Spleen (tissue), 11 donors: ENCODE measurements at regions not wholly inside any gene's neighbourhood (a gene's known extent, or its start where the extent isn't known, plus 50 kb on each side); places are given as distances from the start of the nearest gene placed in this dataset.

ENCODE experiments used
- DNase-seq: peaks from one replicate; pipeline ENCODE4 v3.0.0-alpha.2; 2020
- H3K27ac ChIP-seq, 8 donors: fragments of 200-600 bp; sonication (generic) in 7 of 8; 1 replicate in 4 of 8; 2 replicates in 4 of 8; pipeline versions ENCODE4 v1.5.0 to v1.8.0; 2016 to 2021; ENCODE audit warnings: inconsistent platforms in 4 of 8, mild to moderate bottlenecking in 4 of 8, moderate library complexity in 1 of 8
- H3K27me3 ChIP-seq, 7 donors: fragments of 200-600 bp; sonication (generic) in 6 of 7; replicated peaks in 1 of 7; 1 replicate in 4 of 7; 2 replicates in 3 of 7; pipeline versions ENCODE4 v1.5.0 to v1.8.0; 2016 to 2021; ENCODE audit warnings: inconsistent platforms in 3 of 7, mild to moderate bottlenecking in 1 of 7
- H3K36me3 ChIP-seq, 6 donors: fragments of 200-600 bp; sonication (generic) in 5 of 6; 1 replicate in 4 of 6; 2 replicates in 2 of 6; pipeline versions ENCODE4 v1.5.0 to v1.8.0; 2016 to 2021; ENCODE audit warnings: inconsistent platforms in 2 of 6
- H3K4me1 ChIP-seq, 6 donors: fragments of 200-600 bp; sonication (generic) in 5 of 6; 1 replicate in 3 of 6; 2 replicates in 3 of 6; pipeline versions ENCODE4 v1.5.0 to v1.8.0; 2016 to 2021; ENCODE audit warnings: inconsistent platforms in 3 of 6
- H3K4me3 ChIP-seq, 8 donors: fragments of 200-600 bp; sonication (generic) in 7 of 8; 1 replicate in 4 of 8; 2 replicates in 4 of 8; pipeline versions ENCODE4 v1.5.0 to v1.8.0; 2016 to 2021; ENCODE audit warnings: inconsistent platforms in 4 of 8, mild to moderate bottlenecking in 4 of 8, moderate library complexity in 2 of 8
- H3K9me3 ChIP-seq, 8 donors: fragments of 200-600 bp; sonication (generic) in 7 of 8; 1 replicate in 4 of 8; 2 replicates in 4 of 8; pipeline versions ENCODE4 v1.5.0 to v1.8.0; 2016 to 2021; ENCODE audit warnings: inconsistent platforms in 4 of 8
- POLR2A ChIP-seq, 3 donors: fragments of 450-650 bp; IDR thresholded peaks; one replicate each; pipeline ENCODE4 v1.5.1; 2017; ENCODE audit warnings: antibody characterized with exemption in 3 of 3, mild to moderate bottlenecking in 1 of 3
- POLR2AphosphoS5 ChIP-seq, 3 donors: sonication (generic); formaldehyde crosslinking; IDR thresholded peaks; one replicate each; pipeline ENCODE4 v1.5.1; 2017; ENCODE audit warnings: antibody characterized with exemption in 3 of 3
- WGBS, 5 donors: extraction: QIAGEN DNeasy Blood & Tissue Kit in 3 of 5; methylation state at CpG; one replicate each; pipeline versions ENCODE4 v1.1.5 to v1.1.7; 2013 to 2018; 5-methylcytosine and 5-hydroxymethylcytosine counted together
- intact Hi-C: fragments of 100-400 bp; cut with DNase I; formaldehyde crosslinking; loops from one replicate; pipeline ENCODE4 v1.15.0; 2023; ENCODE audit warnings: low total_unique reads
- TF ChIP-seq, protein P1 (sequence below), 11 experiments: fragments of 200-600 bp in 7 of 11; fragments of 450-650 bp in 4 of 11; sonication (generic) in 4 of 11; IDR thresholded peaks in 8 of 11; conservative IDR thresholded peaks in 3 of 11; 1 replicate in 7 of 11; 2 replicates in 4 of 11; pipeline versions ENCODE4 v1.4.0 to v1.8.0; 2016 to 2021; ENCODE audit warnings: antibody characterized with exemption in 11 of 11, inconsistent platforms in 4 of 11, mild to moderate bottlenecking in 1 of 11
- donor health status: healthy with polysubstance abuse.
- donor health status: DM: no; HTN: no; CAD: no; lungs with moderate emphysema.
- donor health status: DM: no; HTN: no; CAD: no.
- donor health status: Bipolar disorder and iron deficiency.
- donor health status: healthy.
- donor health status: DM: no; HTN: no; CAD: no.
- donor health status: DM: yes; HTN: yes; CAD: no.

GRCh38 chr9:78548670-78549069 lies 251.7 kb downstream of the PSAT1 start:
- Histone ChIP-seq H3K4me3 (no peak overlapping the region), H3K9me3 (no peaks in the 10 kb centered on the region), H3K36me3 (no peaks in the 10 kb centered on the region), H3K27ac (no peak overlapping the region), H3K27me3 (no peaks in the 10 kb centered on the region), H3K4me1 (no peaks in the 10 kb centered on the region)
- DNase-seq: no peak
- 51 to 66% (median 59%) methylated on average over 3 of the region's 3 CpGs for WGBS, 5 donors
- intact Hi-C loops: no loop called here
- TF ChIP-seq, protein P1, sequence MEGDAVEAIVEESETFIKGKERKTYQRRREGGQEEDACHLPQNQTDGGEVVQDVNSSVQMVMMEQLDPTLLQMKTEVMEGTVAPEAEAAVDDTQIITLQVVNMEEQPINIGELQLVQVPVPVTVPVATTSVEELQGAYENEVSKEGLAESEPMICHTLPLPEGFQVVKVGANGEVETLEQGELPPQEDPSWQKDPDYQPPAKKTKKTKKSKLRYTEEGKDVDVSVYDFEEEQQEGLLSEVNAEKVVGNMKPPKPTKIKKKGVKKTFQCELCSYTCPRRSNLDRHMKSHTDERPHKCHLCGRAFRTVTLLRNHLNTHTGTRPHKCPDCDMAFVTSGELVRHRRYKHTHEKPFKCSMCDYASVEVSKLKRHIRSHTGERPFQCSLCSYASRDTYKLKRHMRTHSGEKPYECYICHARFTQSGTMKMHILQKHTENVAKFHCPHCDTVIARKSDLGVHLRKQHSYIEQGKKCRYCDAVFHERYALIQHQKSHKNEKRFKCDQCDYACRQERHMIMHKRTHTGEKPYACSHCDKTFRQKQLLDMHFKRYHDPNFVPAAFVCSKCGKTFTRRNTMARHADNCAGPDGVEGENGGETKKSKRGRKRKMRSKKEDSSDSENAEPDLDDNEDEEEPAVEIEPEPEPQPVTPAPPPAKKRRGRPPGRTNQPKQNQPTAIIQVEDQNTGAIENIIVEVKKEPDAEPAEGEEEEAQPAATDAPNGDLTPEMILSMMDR (IDR thresholded peaks at IDR 0.05 in 8 of 11, conservative IDR thresholded peaks at IDR 0.05 in 3 of 11): no peak

DNA sequence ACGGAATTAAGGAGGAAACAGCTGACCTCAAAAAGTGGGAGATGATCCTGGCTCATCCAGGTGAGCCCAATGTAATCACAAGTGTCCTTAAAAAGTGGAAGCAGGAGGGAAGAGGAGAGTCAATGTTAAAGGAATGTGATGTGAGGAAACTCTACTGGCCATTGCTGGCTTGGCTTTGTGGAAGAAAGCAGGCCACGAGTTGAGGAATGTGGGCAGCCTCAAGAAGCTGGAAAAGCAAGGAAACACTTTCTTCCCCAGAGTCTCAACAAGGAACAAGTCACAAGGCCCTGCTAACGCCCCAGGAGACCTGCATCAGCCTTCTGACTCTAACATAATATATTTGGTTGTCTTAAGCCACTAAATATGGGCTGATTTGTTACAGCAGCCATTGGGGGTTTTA lies 252.8 kb downstream of the PSAT1 start:
- H3K36me3 ChIP-seq: no peaks in the 10 kb centered on the region
- intact Hi-C loops: no loop called here
- no peaks in the 10 kb centered on the region for H3K9me3 ChIP-seq
- H3K4me3 ChIP-seq: no peak overlapping the region
- no peaks in the 10 kb centered on the region for H3K27me3 ChIP-seq
- DNase-seq: no peak
- 54 to 72% (median 63%) methylated on average over 3 of the region's 3 CpGs for WGBS, 5 donors
- H3K4me1 ChIP-seq: no peaks in the 10 kb centered on the region
- TF ChIP-seq POLR2AphosphoS5 (IDR thresholded peaks at IDR 0.05) (no peak), POLR2A (IDR thresholded peaks at IDR 0.05) (no peak)
- TF ChIP-seq, protein P1 (IDR thresholded peaks at IDR 0.05 in 8 of 11, conservative IDR thresholded peaks at IDR 0.05 in 3 of 11): no peak
- no peak overlapping the region for H3K27ac ChIP-seq

DNA sequence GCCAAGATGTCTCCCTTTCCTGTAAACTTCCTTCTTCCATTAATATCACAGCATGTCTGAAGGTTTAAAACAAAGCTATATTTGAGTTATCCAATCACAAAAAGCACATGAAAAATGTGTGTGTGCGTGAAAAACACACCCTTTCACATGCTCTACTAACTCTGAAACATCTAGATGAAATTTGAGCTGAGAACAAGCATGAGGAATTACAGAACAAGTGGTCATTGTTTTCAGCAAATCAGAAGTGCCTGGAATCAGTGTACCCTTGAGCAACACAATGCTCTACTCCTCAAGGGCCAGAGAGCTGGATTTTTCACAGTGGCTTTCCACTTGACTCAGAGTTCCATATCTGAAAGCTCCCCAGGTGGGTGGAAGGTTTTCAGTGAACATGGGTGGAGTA lies 255.9 kb downstream of the PSAT1 start:
- no peaks in the 10 kb centered on the region for H3K4me1 ChIP-seq
- H3K27ac ChIP-seq: no peak overlapping the region
- intact Hi-C loops: no loop called here
- H3K36me3 ChIP-seq: no peaks in the 10 kb centered on the region
- no peaks in the 10 kb centered on the region for H3K27me3 ChIP-seq
- WGBS, 5 donors: 0 to 82% (median 43%) methylated on average over 1 of the region's 1 CpG
- no peak for DNase-seq
- H3K4me3 ChIP-seq: no peak overlapping the region
- no peaks in the 10 kb centered on the region for H3K9me3 ChIP-seq
- TF ChIP-seq POLR2A (IDR thresholded peaks at IDR 0.05): no peak
- TF ChIP-seq, protein P1 (IDR thresholded peaks at IDR 0.05 in 8 of 11, conservative IDR thresholded peaks at IDR 0.05 in 3 of 11): no peak

GRCh38 chr9:78557540-78557939 lies 260.6 kb downstream of the PSAT1 start:
- intact Hi-C loops: no loop called here
- Histone ChIP-seq H3K27ac (no peak overlapping the region), H3K4me3 (no peak overlapping the region), H3K27me3 (peaks cover 0 to 3% (median 0%) of the 10 kb centered on the region in 7 donors), H3K36me3 (no peaks in the 10 kb centered on the region), H3K4me1 (no peaks in the 10 kb centered on the region), H3K9me3 (no peaks in the 10 kb centered on the region)
- 85 to 91% (median 86%) methylated on average over 5 of the region's 5 CpGs for WGBS, 5 donors
- TF ChIP-seq, protein P1 (IDR thresholded peaks at IDR 0.05 in 8 of 11, conservative IDR thresholded peaks at IDR 0.05 in 3 of 11): no peak
- TF ChIP-seq POLR2AphosphoS5 (IDR thresholded peaks at IDR 0.05): no peak
- DNase-seq: no peak
